A549 (cell line): ENCODE measurements at regions not wholly inside any gene's neighbourhood (a gene's known extent, or its start where the extent isn't known, plus 50 kb on each side); places are given as distances from the start of the nearest gene placed in this dataset.

ENCODE experiments used
- ATAC-seq, 2 experiments: fragments of 200-7000 bp in 1 of 2; fragments of >200 bp in 1 of 2; cut with Nextera tagmentation in 1 of 2; cut with Tn5 transposase in 1 of 2; 3 replicates each; pipeline versions ENCODE4 v1.8.0 to v1.9.1; 2018 to 2020; ENCODE audit warnings: mild to moderate bottlenecking in 1 of 2, moderate library complexity in 1 of 2
- CTCF ChIA-PET: fragments of 300-600 bp; sonication (Branson Sonifier 250); formaldehyde crosslinking; extraction: SDS; loops from one replicate; lab custom pipeline; 2021; ENCODE audit warnings: antibody characterized with exemption, inconsistent platforms; lab: Yijun Ruan, JAX
- POLR2A ChIA-PET: fragments of 350-600 bp; formaldehyde crosslinking; extraction: SDS; loops from one replicate; lab custom pipeline; 2021; ENCODE audit warnings: antibody characterized with exemption, inconsistent platforms; lab: Yijun Ruan, JAX
- DNase-seq, 2 experiments: peaks; one replicate each; pipeline versions ENCODE4 v3.0.0 to v3.0.0-alpha.2; 2011 to 2016; ENCODE audit warnings: low read depth in 1 of 2, low spot score in 1 of 2
- FAIRE-seq: peaks from 2 replicates; lab custom pipeline; 2011; peaks lifted over from hg19 to GRCh38; lab: Jason Lieb, UNC
- H3K27ac ChIP-seq, 2 experiments: fragments of >200 bp; sonication (Bioruptor Twin); formaldehyde crosslinking; 3 replicates each; pipeline ENCODE4 v1.5.1; 2016 to 2017
- H3K4me1 ChIP-seq: fragments of >200 bp; sonication (Bioruptor Twin); formaldehyde crosslinking; 3 replicates; pipeline ENCODE4 v1.6.1; 2016
- H3K4me2 ChIP-seq: fragments of >200 bp; sonication (Bioruptor Twin); formaldehyde crosslinking; 3 replicates; pipeline ENCODE4 v1.6.1; 2016
- H3K4me3 ChIP-seq: fragments of >200 bp; sonication (Bioruptor Twin); formaldehyde crosslinking; 3 replicates; pipeline ENCODE4 v1.5.1; 2016
- H3K9me3 ChIP-seq: fragments of >200 bp; sonication (Bioruptor Twin); formaldehyde crosslinking; 3 replicates; pipeline ENCODE4 v1.6.1; 2016
- CBX2 ChIP-seq: fragments of 200-600 bp; sonication (generic); IDR thresholded peaks from 2 replicates; pipeline ENCODE4 v1.6.1; 2016; ENCODE audit warnings: low read depth, mild to moderate bottlenecking, borderline replicate concordance
- CEBPB ChIP-seq, 2 experiments: fragments of >200 bp in 1 of 2; sonication (Bioruptor Twin) in 1 of 2; formaldehyde crosslinking in 1 of 2; IDR thresholded peaks; 2 replicates each; pipeline ENCODE4 v1.6.1; 2012 to 2016
- CHD2 ChIP-seq: fragments of 150-350 bp; IDR thresholded peaks from 2 replicates; pipeline ENCODE4 v1.6.1; 2014; ENCODE audit warnings: low read length; ENCODE audit not compliant: partially characterized antibody
- E2F6 ChIP-seq: IDR thresholded peaks from 2 replicates; pipeline ENCODE4 v1.6.1; 2012; ENCODE audit warnings: low read depth, borderline replicate concordance
- EHF ChIP-seq: fragments of 250-450 bp; sonication (Bioruptor Pico); IDR thresholded peaks from 2 replicates; pipeline ENCODE4 v1.5.0; 2020; ENCODE audit warnings: mild to moderate bottlenecking
- EP300 ChIP-seq, 2 experiments: fragments of >200 bp; sonication (Bioruptor Twin); formaldehyde crosslinking; IDR thresholded peaks; 2 replicates in 1 of 2; 3 replicates in 1 of 2; pipeline ENCODE4 v1.6.1; 2016 to 2017
- ESRRA ChIP-seq: fragments of 150-350 bp; IDR thresholded peaks from 2 replicates; pipeline ENCODE4 v1.6.1; 2014; ENCODE audit warnings: mild to moderate bottlenecking, low read length, borderline replicate concordance
- FOSB ChIP-seq: fragments of 250-450 bp; sonication (Bioruptor Pico); IDR thresholded peaks from 2 replicates; pipeline ENCODE4 v1.5.0; 2020; ENCODE audit warnings: mild to moderate bottlenecking, moderate library complexity
- FOSL2 ChIP-seq, 2 experiments: fragments of 450-650 bp in 1 of 2; fragments of >200 bp in 1 of 2; sonication (Bioruptor Twin) in 1 of 2; formaldehyde crosslinking; IDR thresholded peaks; 2 replicates each; pipeline versions ENCODE4 v1.5.0 to v1.6.1; 2016 to 2020; ENCODE audit warnings: mild to moderate bottlenecking in 1 of 2, moderate library complexity in 1 of 2
- HOXA7 ChIP-seq: fragments of 250-450 bp; sonication (Bioruptor Pico); IDR thresholded peaks from 2 replicates; pipeline ENCODE4 v1.5.0; 2020; ENCODE audit warnings: mild to moderate bottlenecking, moderate library complexity
- HOXB13 ChIP-seq: fragments of 250-450 bp; sonication (Bioruptor Pico); IDR thresholded peaks from 2 replicates; pipeline ENCODE4 v1.5.0; 2020; ENCODE audit warnings: low read depth, mild to moderate bottlenecking, moderate library complexity
- JUNB ChIP-seq: fragments of >200 bp; sonication (Bioruptor Twin); formaldehyde crosslinking; IDR thresholded peaks from 2 replicates; pipeline ENCODE4 v1.6.1; 2016
- MAFK ChIP-seq: fragments of 450-650 bp; IDR thresholded peaks from 2 replicates; pipeline ENCODE4 v1.6.1; 2014; ENCODE audit not compliant: partially characterized antibody
- NR3C1 ChIP-seq: fragments of >200 bp; sonication (Bioruptor Twin); formaldehyde crosslinking; IDR thresholded peaks from 3 replicates; pipeline ENCODE4 v1.6.1; 2017
- PBX3 ChIP-seq: IDR thresholded peaks from 2 replicates; pipeline ENCODE4 v1.6.1; 2012
- POLR2A ChIP-seq: IDR thresholded peaks from 2 replicates; pipeline ENCODE4 v1.6.1; 2012; ENCODE audit warnings: mild to moderate bottlenecking, low read length
- RARB ChIP-seq: fragments of 250-450 bp; sonication (Bioruptor Pico); IDR thresholded peaks from 2 replicates; pipeline ENCODE4 v1.8.0; 2021; ENCODE audit warnings: mild to moderate bottlenecking, moderate library complexity
- RFX5 ChIP-seq: fragments of 450-650 bp; IDR thresholded peaks from 2 replicates; pipeline ENCODE4 v1.7.1; 2014; ENCODE audit warnings: antibody characterized with exemption, mild to moderate bottlenecking, moderate library complexity
- SMC3 ChIP-seq: fragments of >200 bp; sonication (Bioruptor Twin); formaldehyde crosslinking; IDR thresholded peaks from 3 replicates; pipeline ENCODE4 v1.6.1; 2018; ENCODE audit warnings: inconsistent platforms
- SREBF2 ChIP-seq: fragments of 450-650 bp; IDR thresholded peaks from 2 replicates; pipeline ENCODE4 v1.6.1; 2014; ENCODE audit warnings: mild to moderate bottlenecking, moderate library complexity
- TFCP2L1 ChIP-seq: fragments of 250-450 bp; sonication (Bioruptor Pico); IDR thresholded peaks from 2 replicates; pipeline ENCODE4 v1.5.0; 2021; ENCODE audit warnings: mild to moderate bottlenecking
- ZC3H11A ChIP-seq: fragments of 450-650 bp; IDR thresholded peaks from 2 replicates; pipeline ENCODE4 v1.6.1; 2014; ENCODE audit warnings: antibody characterized with exemption, mild to moderate bottlenecking
- ZNF302 ChIP-seq: fragments of 250-450 bp; sonication (Bioruptor Pico); IDR thresholded peaks from 2 replicates; pipeline ENCODE4 v1.9.0; 2021; ENCODE audit warnings: inconsistent platforms, mild to moderate bottlenecking, moderate library complexity
- WGBS: methylation state at CpG from one replicate; pipeline ENCODE4 v1.1.6; 2017; ENCODE audit errors: missing lambda C conversion rate; 5-methylcytosine and 5-hydroxymethylcytosine counted together

GRCh38 chr14:97033556-97034081 lies 236.4 kb downstream of the VRK1 start:
- H3K27ac ChIP-seq, result no peak overlapping the region
- ChIA-PET POLR2A (no interaction called here), CTCF (no interaction called here)
- H3K4me1 ChIP-seq, result no peaks in the 10 kb centered on the region
- DNase-seq (no peak), FAIRE-seq (no peak)
- H3K9me3 ChIP-seq, result no peaks in the 10 kb centered on the region
- no peak overlapping the region for H3K4me3 ChIP-seq
- no peak for TF ChIP-seq RFX5
- no peak for TF ChIP-seq ESRRA
- no peak for TF ChIP-seq NR3C1
- TF ChIP-seq PBX3, result no peak
- no peak for TF ChIP-seq POLR2A
- TF ChIP-seq, all 56 proteins: peak for 0
- no peak for ATAC-seq
- no peak overlapping the region for H3K4me2 ChIP-seq
- WGBS, result 51% methylated on average over 22 of the region's 32 CpGs

GRCh38 chr14:97036086-97036852 lies 239.1 kb downstream of the VRK1 start:
- no peak for ATAC-seq
- POLR2A ChIA-PET, result no interaction called here
- CTCF ChIA-PET, result no interaction called here
- no peak for DNase-seq
- Histone ChIP-seq H3K4me1 (no peaks in the 10 kb centered on the region), H3K4me3 (no peak overlapping the region), H3K4me2 (no peak overlapping the region), H3K9me3 (peaks cover 6% of the 10 kb centered on the region; the same call in 2 of the 3 replicates), H3K27ac (no peak overlapping the region)
- WGBS, result 22% methylated on average over 16 of the region's 16 CpGs
- no peak for TF ChIP-seq ZNF302 (CRISPR knock-in tag)
- no peak for TF ChIP-seq MAFK
- no peak for TF ChIP-seq EHF
- TF ChIP-seq SREBF2, result no peak
- no peak for TF ChIP-seq CHD2
- TF ChIP-seq RARB (CRISPR knock-in tag), result no peak
- TF ChIP-seq JUNB, result no peak
- TF ChIP-seq TFCP2L1, result no peak
- no peak for TF ChIP-seq FOSL2 (IDR thresholded peaks at IDR 0.05)
- TF ChIP-seq FOSL2 (CRISPR knock-in tag; IDR thresholded peaks at IDR 0.05), result no peak
- TF ChIP-seq RFX5, result no peak
- TF ChIP-seq HOXA7 (CRISPR knock-in tag), result no peak
- TF ChIP-seq E2F6, result no peak
- no peak for TF ChIP-seq CBX2
- no peak for TF ChIP-seq FOSB (CRISPR knock-in tag)
- no peak for TF ChIP-seq ZC3H11A
- TF ChIP-seq SMC3, result no peak
- TF ChIP-seq HOXB13, result no peak
- no peak for TF ChIP-seq EP300 (IDR thresholded peaks at IDR 0.05)
- no peak for TF ChIP-seq CEBPB (IDR thresholded peaks at IDR 0.05)
- FAIRE-seq, result no peak

GRCh38 chr14:97039717-97040363 lies 242.7 kb downstream of the VRK1 start:
- CTCF ChIA-PET, result no interaction called here

More at GRCh38 chr14:97039717-97040363, 242.7 kb downstream of the VRK1 start:
- POLR2A ChIA-PET, result no interaction called here
- peaks cover 6% of the 10 kb centered on the region; the same call in 2 of the 3 replicates for H3K9me3 ChIP-seq
- TF ChIP-seq ZNF302 (CRISPR knock-in tag) (no peak), JUNB (no peak), ESRRA (no peak)
- FAIRE-seq (no peak), DNase-seq (no peak), ATAC-seq (no peak)
- no peak overlapping the region for H3K4me3 ChIP-seq
- no peak overlapping the region for H3K27ac ChIP-seq
- 0% methylated on average over 1 of the region's 1 CpG for WGBS
- H3K4me1 ChIP-seq, result no peaks in the 10 kb centered on the region
- H3K4me2 ChIP-seq, result no peak overlapping the region
